Neuronal stem cell (in vitro differentiated cells): ENCODE measurements at regions not wholly inside any gene's neighbourhood (a gene's known extent, or its start where the extent isn't known, plus 50 kb on each side); places are given as distances from the start of the nearest gene placed in this dataset.

Source experiments
- DNase-seq: peaks from one replicate; pipeline ENCODE4 v3.0.0-alpha.2; 2013; ENCODE audit warnings: low spot score
- H2AFZ ChIP-seq: one replicate; pipeline ENCODE4 v1.6.1; 2013; ENCODE audit warnings: mild to moderate bottlenecking, low read length, inconsistent platforms
- H2AK5ac ChIP-seq: 2 replicates; pipeline ENCODE4 v1.6.1; 2013; ENCODE audit warnings: low read depth, mild to moderate bottlenecking, inconsistent platforms, low read length, moderate library complexity, mixed read lengths
- H2BK120ac ChIP-seq: 2 replicates; pipeline ENCODE4 v1.6.1; 2013; ENCODE audit warnings: low read depth, mild to moderate bottlenecking, inconsistent platforms, low read length, moderate library complexity, mixed read lengths
- H2BK12ac ChIP-seq: one replicate; pipeline ENCODE4 v1.6.1; 2013; ENCODE audit warnings: low read length, inconsistent platforms
- H2BK15ac ChIP-seq: 2 replicates; pipeline ENCODE4 v1.6.1; 2013; ENCODE audit warnings: mild to moderate bottlenecking, low read length, inconsistent platforms, mixed read lengths
- H2BK5ac ChIP-seq: one replicate; pipeline ENCODE4 v1.6.1; 2013; ENCODE audit warnings: inconsistent platforms, mild to moderate bottlenecking, low read length, moderate library complexity
- H3K14ac ChIP-seq: one replicate; pipeline ENCODE4 v1.6.1; 2013; ENCODE audit warnings: low read length, inconsistent platforms
- H3K18ac ChIP-seq: 2 replicates; pipeline ENCODE4 v1.6.1; 2013; ENCODE audit warnings: low read length, inconsistent platforms
- H3K23ac ChIP-seq: 2 replicates; pipeline ENCODE4 v1.6.1; 2013; ENCODE audit warnings: low read depth, mild to moderate bottlenecking, mixed read lengths, low read length, inconsistent platforms; ENCODE audit not compliant: poor library complexity
- H3K27ac ChIP-seq: replicated peaks from 3 replicates; pipeline ENCODE4 v1.5.1; 2013; ENCODE audit warnings: low read length, inconsistent platforms
- H3K27me3 ChIP-seq, 3 experiments: 2 replicates each; pipeline ENCODE4 v1.6.1; 2013; ENCODE audit warnings: low read length in 3 of 3, mild to moderate bottlenecking in 2 of 3, inconsistent platforms in 1 of 3, low read depth in 1 of 3, mixed read lengths in 1 of 3, moderate library complexity in 1 of 3; ENCODE audit not compliant: control insufficient read depth in 3 of 3, insufficient read depth in 3 of 3
- H3K36me3 ChIP-seq, 2 donors: replicated peaks in 1 of 2; 2 replicates each; pipeline ENCODE4 v1.6.1; 2013; ENCODE audit warnings: low read length in 2 of 2; ENCODE audit not compliant: control insufficient read depth in 2 of 2, insufficient read depth in 2 of 2
- H3K4ac ChIP-seq: 2 replicates; pipeline ENCODE4 v1.6.1; 2013; ENCODE audit warnings: inconsistent platforms, mild to moderate bottlenecking, low read length, moderate library complexity
- H3K4me1 ChIP-seq, 2 donors: 1 replicate in 1 of 2; 2 replicates in 1 of 2; pipeline ENCODE4 v1.6.1; 2013; ENCODE audit warnings: low read length in 2 of 2, low read depth in 1 of 2; ENCODE audit not compliant: control insufficient read depth in 2 of 2, insufficient read depth in 1 of 2
- H3K4me2 ChIP-seq: one replicate; pipeline ENCODE4 v1.6.1; 2013; ENCODE audit warnings: mild to moderate bottlenecking, low read length, inconsistent platforms; ENCODE audit not compliant: insufficient read depth, poor library complexity, severe bottlenecking
- H3K4me3 ChIP-seq, 2 donors: 2 replicates each; pipeline ENCODE4 v1.5.1; 2013; ENCODE audit warnings: low read length in 2 of 2, mild to moderate bottlenecking in 2 of 2, inconsistent platforms in 1 of 2, moderate library complexity in 1 of 2
- H3K79me1 ChIP-seq: one replicate; pipeline ENCODE4 v1.6.1; 2013; ENCODE audit warnings: low read depth, mild to moderate bottlenecking, inconsistent platforms, low read length, moderate library complexity
- H3K9ac ChIP-seq: one replicate; pipeline ENCODE4 v1.6.1; 2013; ENCODE audit warnings: mild to moderate bottlenecking, low read depth, low read length, inconsistent platforms; ENCODE audit not compliant: poor library complexity
- H3K9me3 ChIP-seq, 2 donors: replicated peaks in 1 of 2; 2 replicates each; pipeline versions ENCODE3 to v1.6.1; 2013; ENCODE audit warnings: low read length in 2 of 2, mild to moderate bottlenecking in 2 of 2, inconsistent platforms in 1 of 2, low read depth in 1 of 2, mixed read lengths in 1 of 2, moderate library complexity in 1 of 2; ENCODE audit not compliant: control insufficient read depth in 2 of 2, insufficient read depth in 1 of 2
- H4K8ac ChIP-seq: one replicate; pipeline ENCODE4 v1.6.1; 2013; ENCODE audit warnings: low read depth, mild to moderate bottlenecking, inconsistent platforms, low read length, moderate library complexity
- H4K91ac ChIP-seq: one replicate; pipeline ENCODE4 v1.6.1; 2013; ENCODE audit warnings: low read length, low read depth, mild to moderate bottlenecking, inconsistent platforms; ENCODE audit not compliant: poor library complexity
- WGBS, 2 donors: extraction: QIAGEN DNeasy Blood & Tissue Kit; methylation state at CpG; one replicate each; pipeline ENCODE4 v1.1.7; 2013; ENCODE audit warnings: missing lambda C conversion rate in 2 of 2, mixed read lengths in 1 of 2; ENCODE audit not compliant: insufficient read length in 2 of 2, insufficient replicate concordance in 1 of 2; ENCODE audit errors: extremely low coverage in 2 of 2; 5-methylcytosine and 5-hydroxymethylcytosine counted together

DNA sequence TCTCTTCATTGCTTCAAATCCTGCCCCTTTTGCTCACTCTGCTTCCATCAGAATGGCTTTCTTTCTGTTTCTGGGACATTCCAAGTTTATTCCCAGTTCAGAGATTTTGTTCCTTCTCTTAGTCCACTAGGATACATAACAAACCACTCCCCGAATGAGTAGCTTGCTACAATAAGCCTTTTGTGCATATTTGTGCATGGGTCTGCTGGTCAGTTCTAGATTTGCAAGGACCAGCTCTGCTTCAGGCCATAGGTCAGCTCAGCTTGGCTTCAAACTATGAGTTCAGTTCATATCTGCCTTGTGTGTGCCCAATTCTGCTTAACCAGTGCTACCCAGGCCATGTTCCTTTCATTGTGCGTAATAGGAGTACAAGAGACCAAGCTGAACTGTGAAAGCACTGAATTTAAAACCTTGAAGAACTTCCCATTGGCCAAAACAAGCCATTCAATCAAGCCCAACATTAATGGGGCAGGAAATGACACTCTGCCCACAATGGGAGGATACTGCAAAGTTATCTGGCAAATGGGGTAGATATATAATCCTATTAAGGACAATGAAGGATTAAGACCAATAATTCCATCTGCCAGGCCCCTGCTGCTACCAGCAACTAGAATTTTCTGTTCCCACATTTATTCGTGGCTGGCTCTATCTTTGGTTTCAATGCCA, 328.8 kb downstream of the PRELID2 start:
- Histone ChIP-seq H3K4me3 (no peak overlapping the region), H3K18ac (no peak overlapping the region), H3K4me2 (no peak overlapping the region), H2AK5ac (no peak overlapping the region), H4K91ac (no peak overlapping the region), H2BK15ac (no peak overlapping the region), H3K9me3 (no peaks in the 10 kb centered on the region), H3K14ac (no peak overlapping the region), H3K4me1 (peaks cover 0 to 3% of the 10 kb centered on the region in 2 donors), H3K23ac (no peak overlapping the region), H2BK12ac (no peak overlapping the region), H3K79me1 (no peaks in the 10 kb centered on the region), H3K27ac (no peak overlapping the region), H3K4ac (no peak overlapping the region), H3K27me3 (no peaks in the 10 kb centered on the region), H4K8ac (no peak overlapping the region), H3K9ac (no peak overlapping the region), H2BK5ac (no peak overlapping the region), H2BK120ac (no peak overlapping the region), H2AFZ (no peak overlapping the region), H3K36me3 (no peaks in the 10 kb centered on the region)
- DNase-seq = no peak
- WGBS, 2 donors = no CpG with 5 or more reads among the region's 3 CpGs

DNA sequence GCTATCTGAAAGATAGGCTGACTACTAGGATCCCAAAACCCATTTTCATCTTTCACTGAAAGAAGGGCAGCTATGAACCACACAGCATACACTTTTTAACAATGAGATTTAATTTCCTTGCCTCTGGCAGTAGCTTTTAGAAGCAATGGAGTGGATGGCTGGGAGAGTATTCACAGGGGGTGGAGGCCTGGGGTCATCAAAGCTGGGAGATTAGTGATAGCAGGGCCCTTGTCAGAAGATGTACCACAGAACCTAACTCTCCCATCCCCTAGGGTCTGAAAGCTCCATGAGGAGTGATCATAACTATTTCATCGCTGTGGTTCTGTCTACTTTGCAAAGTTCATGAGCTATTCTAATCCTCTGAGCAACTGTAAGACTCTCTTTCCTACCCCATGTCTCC, 332.2 kb downstream of the PRELID2 start:
- no peak overlapping the region for H3K18ac ChIP-seq
- no peak overlapping the region for H2BK120ac ChIP-seq
- H3K9ac ChIP-seq = no peak overlapping the region
- WGBS, 2 donors = no CpG with 5 or more reads among the region's 1 CpG
- H3K4ac ChIP-seq = no peak overlapping the region
- no peak overlapping the region for H4K8ac ChIP-seq
- H2AFZ ChIP-seq = no peak overlapping the region
- no peak overlapping the region for H4K91ac ChIP-seq
- H2BK12ac ChIP-seq = no peak overlapping the region
- no peaks in the 10 kb centered on the region for H3K36me3 ChIP-seq
- H3K14ac ChIP-seq = no peak overlapping the region
- DNase-seq = no peak
- peaks cover 5 to 7% of the 10 kb centered on the region in 2 donors for H3K4me1 ChIP-seq
- H3K4me3 ChIP-seq = no peak overlapping the region
- H3K27me3 ChIP-seq = no peaks in the 10 kb centered on the region
- H3K4me2 ChIP-seq = no peak overlapping the region
- no peak overlapping the region for H3K27ac ChIP-seq
- no peak overlapping the region for H2AK5ac ChIP-seq
- no peak overlapping the region for H2BK5ac ChIP-seq
- H3K79me1 ChIP-seq = no peaks in the 10 kb centered on the region
- H2BK15ac ChIP-seq = no peak overlapping the region
- H3K23ac ChIP-seq = no peak overlapping the region
- H3K9me3 ChIP-seq = no peaks in the 10 kb centered on the region

- no peak overlapping the region for H3K14ac ChIP-seq
- no peak overlapping the region for H2AFZ ChIP-seq
- H2BK5ac ChIP-seq = no peak overlapping the region
- H4K8ac ChIP-seq = no peak overlapping the region
- peaks cover 0 to 2% of the 10 kb centered on the region in 2 donors for H3K9me3 ChIP-seq
- DNase-seq = no peak
- no peak overlapping the region for H3K4me2 ChIP-seq
- no peak overlapping the region for H3K18ac ChIP-seq
- no peak overlapping the region for H2AK5ac ChIP-seq
- H3K36me3 ChIP-seq = no peaks in the 10 kb centered on the region
- H3K9ac ChIP-seq = no peak overlapping the region
- H2BK120ac ChIP-seq = no peak overlapping the region
- H3K27ac ChIP-seq = no peak overlapping the region
- H3K79me1 ChIP-seq = no peaks in the 10 kb centered on the region
- no CpG with 5 or more reads among the region's 4 CpGs for WGBS, 2 donors
- no peak overlapping the region for H3K23ac ChIP-seq
- no peak overlapping the region for H3K4ac ChIP-seq
- no peak overlapping the region for H2BK15ac ChIP-seq
- H3K27me3 ChIP-seq = no peaks in the 10 kb centered on the region
- peaks cover 5% of the 10 kb centered on the region in 2 donors for H3K4me1 ChIP-seq
- no peak overlapping the region for H3K4me3 ChIP-seq
- H4K91ac ChIP-seq = no peak overlapping the region
- H2BK12ac ChIP-seq = no peak overlapping the region
These were observed 334.4 kb downstream of the PRELID2 start for GRCh38 chr5:145500710-145501109.

GRCh38 chr5:145499483-145499882, 335.7 kb downstream of the PRELID2 start:
- no peaks in the 10 kb centered on the region for H3K27me3 ChIP-seq
- DNase-seq = no peak
- H3K4ac ChIP-seq = no peak overlapping the region
- H3K9ac ChIP-seq = no peak overlapping the region
- H3K4me1 ChIP-seq = peaks cover 5% of the 10 kb centered on the region in 2 donors
- no peak overlapping the region for H2BK120ac ChIP-seq
- H2AFZ ChIP-seq = no peak overlapping the region
- H3K4me2 ChIP-seq = no peak overlapping the region
- H2BK15ac ChIP-seq = no peak overlapping the region
- H4K91ac ChIP-seq = no peak overlapping the region
- no peak overlapping the region for H2BK12ac ChIP-seq
- no peaks in the 10 kb centered on the region for H3K36me3 ChIP-seq
- WGBS, 2 donors = no CpG with 5 or more reads among the region's 4 CpGs
- no peak overlapping the region for H2AK5ac ChIP-seq
- no peak overlapping the region for H2BK5ac ChIP-seq
- H3K14ac ChIP-seq = no peak overlapping the region
- no peak overlapping the region for H3K27ac ChIP-seq
- H3K9me3 ChIP-seq = peaks cover 0 to 2% of the 10 kb centered on the region in 2 donors
- H3K79me1 ChIP-seq = no peaks in the 10 kb centered on the region
- no peak overlapping the region for H4K8ac ChIP-seq
- no peak overlapping the region for H3K4me3 ChIP-seq
- H3K18ac ChIP-seq = no peak overlapping the region
- H3K23ac ChIP-seq = no peak overlapping the region
